C4-2B (cell line): ENCODE measurements at regions not wholly inside any gene's neighbourhood (a gene's known extent, or its start where the extent isn't known, plus 50 kb on each side); places are given as distances from the start of the nearest gene placed in this dataset.

Source experiments
- ZFX ChIP-seq: fragments of 450-650 bp; IDR thresholded peaks from 2 replicates; pipeline ENCODE4 v1.6.1; 2017
- TF ChIP-seq, protein P1 (sequence below): fragments of 450-650 bp; conservative IDR thresholded peaks from 2 replicates; pipeline ENCODE4 v1.5.1; 2017; ENCODE audit warnings: mild to moderate bottlenecking

DNA sequence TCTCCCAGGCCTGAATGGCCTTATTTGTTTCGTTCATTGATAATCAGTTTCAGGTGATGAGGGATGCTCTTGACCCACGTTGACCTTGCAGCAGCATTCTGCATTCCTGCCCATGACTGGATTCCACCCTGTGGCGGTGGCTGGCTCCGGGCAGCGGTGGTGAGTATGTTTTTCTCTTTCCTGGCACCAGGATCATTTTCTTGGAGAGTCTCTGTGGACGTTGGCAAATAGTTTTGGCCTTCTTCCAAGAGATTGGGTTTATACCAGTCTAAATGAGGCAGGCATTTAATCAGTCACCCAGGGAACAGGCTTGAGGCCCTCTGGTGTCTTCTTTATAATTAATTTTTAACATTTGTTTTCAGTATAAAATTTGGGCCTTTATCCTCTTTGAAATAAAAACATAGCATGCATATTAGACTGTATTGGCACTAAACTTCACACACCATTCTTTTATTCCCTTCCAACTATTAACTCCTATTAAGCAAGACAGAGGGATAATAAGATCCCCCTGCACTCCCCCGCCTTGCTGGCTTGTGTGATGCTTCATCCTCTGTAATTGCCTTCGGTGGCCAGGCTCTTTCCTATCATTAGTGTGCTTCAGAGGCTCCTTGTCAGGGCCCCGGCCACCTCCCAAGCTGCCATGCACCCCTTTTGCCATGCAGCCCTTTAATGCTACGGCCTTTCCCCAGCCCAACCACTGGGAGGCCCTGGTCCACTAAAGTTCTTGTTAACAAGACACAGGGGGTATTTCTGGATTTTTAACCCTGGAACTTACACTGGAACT lies 176.2 kb upstream of the TOPAZ1 start:
- TF ChIP-seq, protein P1, sequence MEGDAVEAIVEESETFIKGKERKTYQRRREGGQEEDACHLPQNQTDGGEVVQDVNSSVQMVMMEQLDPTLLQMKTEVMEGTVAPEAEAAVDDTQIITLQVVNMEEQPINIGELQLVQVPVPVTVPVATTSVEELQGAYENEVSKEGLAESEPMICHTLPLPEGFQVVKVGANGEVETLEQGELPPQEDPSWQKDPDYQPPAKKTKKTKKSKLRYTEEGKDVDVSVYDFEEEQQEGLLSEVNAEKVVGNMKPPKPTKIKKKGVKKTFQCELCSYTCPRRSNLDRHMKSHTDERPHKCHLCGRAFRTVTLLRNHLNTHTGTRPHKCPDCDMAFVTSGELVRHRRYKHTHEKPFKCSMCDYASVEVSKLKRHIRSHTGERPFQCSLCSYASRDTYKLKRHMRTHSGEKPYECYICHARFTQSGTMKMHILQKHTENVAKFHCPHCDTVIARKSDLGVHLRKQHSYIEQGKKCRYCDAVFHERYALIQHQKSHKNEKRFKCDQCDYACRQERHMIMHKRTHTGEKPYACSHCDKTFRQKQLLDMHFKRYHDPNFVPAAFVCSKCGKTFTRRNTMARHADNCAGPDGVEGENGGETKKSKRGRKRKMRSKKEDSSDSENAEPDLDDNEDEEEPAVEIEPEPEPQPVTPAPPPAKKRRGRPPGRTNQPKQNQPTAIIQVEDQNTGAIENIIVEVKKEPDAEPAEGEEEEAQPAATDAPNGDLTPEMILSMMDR, result peak; percentile 12
- TF ChIP-seq ZFX, result no peak
